ENCODE measurements at regions not wholly inside any gene's neighbourhood (a gene's known extent, or its start where the extent isn't known, plus 50 kb on each side); places are given as distances from the start of the nearest gene placed in this dataset.

- H3K79me2 ChIP-seq (ENCODE audit: insufficient read depth, low read length), result no peaks in the 10 kb centered on the region
- H4K20me1 ChIP-seq (ENCODE audit: low read depth, low read length), result no peaks in the 10 kb centered on the region
- H3K36me3 ChIP-seq (ENCODE audit: low read length), result no peaks in the 10 kb centered on the region
- H3F3A ChIP-seq (ENCODE audit: insufficient read depth), result no peaks in the 10 kb centered on the region
- H3K4me2 ChIP-seq (ENCODE audit: low read depth, low read length, poor library complexity, severe bottlenecking), result no peak overlapping the region
- H3K9me3 ChIP-seq (ENCODE audit: insufficient read depth, low read length), result no peaks in the 10 kb centered on the region
- no peak overlapping the region for H3K4me3 ChIP-seq (ENCODE audit: insufficient read depth, low read length, poor library complexity, severe bottlenecking)
- TF ChIP-seq EZH2phosphoT487 (conservative IDR thresholded peaks at IDR 0.05; ENCODE audit: low read length) (no peak), CTCF (IDR thresholded peaks at IDR 0.05; ENCODE audit: insufficient read depth, low read length, poor library complexity, severe bottlenecking) (no peak)
- H3K9me2 ChIP-seq (replicated peaks; ENCODE audit: insufficient read depth, low read length), result no peaks in the 10 kb centered on the region
- no peak overlapping the region for H2AFZ ChIP-seq (ENCODE audit: low read depth, low read length, severe bottlenecking)
- H3K9ac ChIP-seq (ENCODE audit: low read length), result no peak overlapping the region
- no peaks in the 10 kb centered on the region for H3K27me3 ChIP-seq (ENCODE audit: low read length)
- no peak overlapping the region for H3K27ac ChIP-seq (ENCODE audit: low read depth, low read length)
Observed at GRCh38 chr11:32200136-32200847, 109.4 kb downstream of the RCN1 start.

- H3K4me2 ChIP-seq (ENCODE audit: low read depth, low read length, poor library complexity, severe bottlenecking), result no peak overlapping the region
- no peak overlapping the region for H3K27ac ChIP-seq (ENCODE audit: low read depth, low read length)
Observed at GRCh38 chr11:32204751-32205150, 113.9 kb downstream of the RCN1 start.

DNA sequence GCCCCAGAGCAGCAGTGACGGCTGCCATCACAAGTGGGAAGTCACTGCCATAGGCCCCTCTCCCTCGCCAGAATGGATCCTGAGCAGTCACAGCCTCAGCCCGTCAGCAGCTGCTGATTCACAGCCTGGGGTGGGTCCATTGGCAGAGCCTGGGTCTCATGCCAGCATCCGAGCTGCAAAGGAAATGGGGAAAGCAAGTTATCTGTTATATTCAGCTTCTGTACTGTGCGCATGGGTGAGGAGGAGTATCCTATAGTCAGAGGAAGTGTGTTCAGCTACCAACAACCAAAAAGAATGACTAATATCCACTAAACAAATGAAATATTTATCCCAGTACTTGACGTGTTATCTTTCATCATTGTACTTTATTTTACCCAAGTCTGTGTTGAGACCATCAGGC lies 119.7 kb downstream of the RCN1 start:
- H3K4me2 ChIP-seq (ENCODE audit: low read depth, low read length, poor library complexity, severe bottlenecking), result no peak overlapping the region
- no peaks in the 10 kb centered on the region for H4K20me1 ChIP-seq (ENCODE audit: low read depth, low read length)
- H3F3A ChIP-seq (ENCODE audit: insufficient read depth), result no peaks in the 10 kb centered on the region
- no peaks in the 10 kb centered on the region for H3K9me3 ChIP-seq (ENCODE audit: insufficient read depth, low read length)
- TF ChIP-seq CTCF (IDR thresholded peaks at IDR 0.05; ENCODE audit: insufficient read depth, low read length, poor library complexity, severe bottlenecking) (no peak), EZH2phosphoT487 (conservative IDR thresholded peaks at IDR 0.05; ENCODE audit: low read length) (no peak)
- no peak overlapping the region for H3K27ac ChIP-seq (ENCODE audit: low read depth, low read length)
- no peaks in the 10 kb centered on the region for H3K9me2 ChIP-seq (replicated peaks; ENCODE audit: insufficient read depth, low read length)
- no peaks in the 10 kb centered on the region for H3K27me3 ChIP-seq (ENCODE audit: low read length)
- H3K4me3 ChIP-seq (ENCODE audit: insufficient read depth, low read length, poor library complexity, severe bottlenecking), result no peak overlapping the region
- H3K79me2 ChIP-seq (ENCODE audit: insufficient read depth, low read length), result no peaks in the 10 kb centered on the region
- H2AFZ ChIP-seq (ENCODE audit: low read depth, low read length, severe bottlenecking), result no peak overlapping the region
- H3K36me3 ChIP-seq (ENCODE audit: low read length), result no peaks in the 10 kb centered on the region
- no peak overlapping the region for H3K9ac ChIP-seq (ENCODE audit: low read length)

More at GRCh38 chr11:32204751-32205150, 113.9 kb downstream of the RCN1 start:
- Histone ChIP-seq H3K9ac (ENCODE audit: low read length) (no peak overlapping the region), H3K27me3 (ENCODE audit: low read length) (no peaks in the 10 kb centered on the region), H3K79me2 (ENCODE audit: insufficient read depth, low read length) (no peaks in the 10 kb centered on the region), H4K20me1 (ENCODE audit: low read depth, low read length) (no peaks in the 10 kb centered on the region), H3K4me3 (ENCODE audit: insufficient read depth, low read length, poor library complexity, severe bottlenecking) (no peak overlapping the region), H3K9me2 (replicated peaks; ENCODE audit: insufficient read depth, low read length) (no peaks in the 10 kb centered on the region), H3F3A (ENCODE audit: insufficient read depth) (no peaks in the 10 kb centered on the region), H3K9me3 (ENCODE audit: insufficient read depth, low read length) (no peaks in the 10 kb centered on the region), H3K36me3 (ENCODE audit: low read length) (no peaks in the 10 kb centered on the region), H2AFZ (ENCODE audit: low read depth, low read length, severe bottlenecking) (no peak overlapping the region)
- TF ChIP-seq EZH2phosphoT487 (conservative IDR thresholded peaks at IDR 0.05; ENCODE audit: low read length), result no peak
- TF ChIP-seq CTCF (IDR thresholded peaks at IDR 0.05; ENCODE audit: insufficient read depth, low read length, poor library complexity, severe bottlenecking), result no peak
